ENCODE measurements at regions not wholly inside any gene's neighbourhood (a gene's known extent, or its start where the extent isn't known, plus 50 kb on each side); places are given as distances from the start of the nearest gene placed in this dataset.
"Not testable (repeated sequence)": the region's sequence is repeated elsewhere in the genome, so short reads cannot be mapped to it uniquely, and the experiment has no call there.

- not testable (repeated sequence) for H3K4me3 ChIP-seq (ENCODE audit: low read depth, low read length); H2AFZ ChIP-seq (ENCODE audit: insufficient read depth, low read length, poor library complexity); H4K12ac ChIP-seq (ENCODE audit: low read depth, low read length); H3K27ac ChIP-seq (ENCODE audit: low read depth, low read length); H3K27me3 ChIP-seq (ENCODE audit: insufficient read depth, low read length); H3K79me1 ChIP-seq (ENCODE audit: low read length); H2BK5ac ChIP-seq (ENCODE audit: low read depth, low read length, poor library complexity); DNase-seq; H3K23ac ChIP-seq (ENCODE audit: low read length); H3K79me2 ChIP-seq (ENCODE audit: control insufficient read depth, insufficient read depth, low read length, poor library complexity); H3K4me1 ChIP-seq (ENCODE audit: control insufficient read depth in 1 of 2, insufficient read depth in 2 of 2, low read length in 2 of 2); H2AK5ac ChIP-seq (ENCODE audit: low read length); H3K9ac ChIP-seq (ENCODE audit: low read length); H3K18ac ChIP-seq (ENCODE audit: low read length); H3K9me3 ChIP-seq (ENCODE audit: insufficient read depth, low read depth, low read length); H3K14ac ChIP-seq (ENCODE audit: low read length); H4K8ac ChIP-seq (ENCODE audit: low read depth, low read length); H3K36me3 ChIP-seq (ENCODE audit: control insufficient read depth in 1 of 2, insufficient read depth in 2 of 2, low read length in 2 of 2); H2BK120ac ChIP-seq (ENCODE audit: insufficient read depth, low read length, poor library complexity); H2BK12ac ChIP-seq (ENCODE audit: low read length); H3K4ac ChIP-seq (ENCODE audit: low read depth, low read length); H3K4me2 ChIP-seq (ENCODE audit: low read length); H4K91ac ChIP-seq (ENCODE audit: low read depth, low read length)
- WGBS (ENCODE audit: extremely low coverage, insufficient coverage, insufficient read length): no CpG with 5 or more reads among the region's 3 CpGs
Observed at GRCh38 chr17:14532242-14532641, 231.4 kb downstream of the HS3ST3B1 start.

GRCh38 chr17:14525551-14526455, 224.9 kb downstream of the HS3ST3B1 start:
- no peak overlapping the region for H2BK120ac ChIP-seq (ENCODE audit: insufficient read depth, low read length, poor library complexity)
- WGBS (ENCODE audit: extremely low coverage, insufficient coverage, insufficient read length): no CpG with 5 or more reads among the region's 5 CpGs
- H2AFZ ChIP-seq (ENCODE audit: insufficient read depth, low read length, poor library complexity): no peak overlapping the region
- H2BK5ac ChIP-seq (ENCODE audit: low read depth, low read length, poor library complexity): no peak overlapping the region
- H3K79me1 ChIP-seq (ENCODE audit: low read length): no peaks in the 10 kb centered on the region
- H3K27me3 ChIP-seq (ENCODE audit: insufficient read depth, low read length): no peaks in the 10 kb centered on the region
- H3K9me3 ChIP-seq (ENCODE audit: insufficient read depth, low read depth, low read length): no peaks in the 10 kb centered on the region
- H3K79me2 ChIP-seq (ENCODE audit: control insufficient read depth, insufficient read depth, low read length, poor library complexity): no peaks in the 10 kb centered on the region
- no peak overlapping the region for H3K4me3 ChIP-seq (ENCODE audit: low read depth, low read length)
- H3K4ac ChIP-seq (ENCODE audit: low read depth, low read length): no peak overlapping the region
- no peak overlapping the region for H4K91ac ChIP-seq (ENCODE audit: low read depth, low read length)
- H3K23ac ChIP-seq (ENCODE audit: low read length): no peak overlapping the region
- H3K4me2 ChIP-seq (ENCODE audit: low read length): no peak overlapping the region
- H2AK5ac ChIP-seq (ENCODE audit: low read length): no peak overlapping the region
- H3K4me1 ChIP-seq (ENCODE audit: control insufficient read depth in 1 of 2, insufficient read depth in 2 of 2, low read length in 2 of 2): no peaks in the 10 kb centered on the region
- H3K36me3 ChIP-seq (ENCODE audit: control insufficient read depth in 1 of 2, insufficient read depth in 2 of 2, low read length in 2 of 2): no peaks in the 10 kb centered on the region
- no peak overlapping the region for H4K8ac ChIP-seq (ENCODE audit: low read depth, low read length)
- no peak overlapping the region for H2BK12ac ChIP-seq (ENCODE audit: low read length)
- H3K27ac ChIP-seq (ENCODE audit: low read depth, low read length): no peak overlapping the region
- H3K9ac ChIP-seq (ENCODE audit: low read length): no peak overlapping the region
- H4K12ac ChIP-seq (ENCODE audit: low read depth, low read length): no peak overlapping the region
- H3K14ac ChIP-seq (ENCODE audit: low read length): no peak overlapping the region
- DNase-seq: peak in 1 of 2 donors; percentile 50
- H3K18ac ChIP-seq (ENCODE audit: low read length): no peak overlapping the region

DNA sequence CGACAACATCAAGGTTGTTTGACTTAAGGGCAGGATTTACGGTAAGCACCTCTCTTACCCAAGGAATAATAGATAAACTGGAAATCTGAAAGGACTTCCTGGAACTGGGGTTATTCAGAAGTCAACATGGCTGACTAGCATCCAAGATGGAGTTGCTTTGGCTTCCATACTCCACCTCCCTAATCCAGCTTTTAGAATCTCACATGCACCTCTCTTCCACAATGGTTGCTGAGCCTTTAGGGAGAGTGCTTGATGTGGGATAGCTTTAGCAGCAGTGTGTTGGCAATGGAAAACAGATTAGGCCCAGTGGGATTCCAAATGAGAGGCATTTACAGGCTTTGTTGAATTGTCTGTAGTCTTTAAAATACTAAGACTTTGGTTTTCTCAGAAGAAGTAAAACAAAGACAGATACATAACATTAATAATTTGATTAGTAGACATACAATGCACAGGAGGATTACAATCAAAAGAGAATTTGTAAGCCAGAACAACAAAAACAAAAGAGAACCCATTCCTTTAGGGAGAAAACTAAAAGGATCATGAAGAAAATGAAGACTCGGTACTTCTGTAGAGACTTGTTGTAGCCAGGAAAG, 222.0 kb downstream of the HS3ST3B1 start:
- no peak overlapping the region for H2BK12ac ChIP-seq (ENCODE audit: low read length)
- WGBS (ENCODE audit: extremely low coverage, insufficient coverage, insufficient read length): no CpG with 5 or more reads among the region's 3 CpGs
- no peak for DNase-seq
- H3K27me3 ChIP-seq (ENCODE audit: insufficient read depth, low read length): no peaks in the 10 kb centered on the region
- H3K4me1 ChIP-seq (ENCODE audit: control insufficient read depth in 1 of 2, insufficient read depth in 2 of 2, low read length in 2 of 2): no peaks in the 10 kb centered on the region
- H3K27ac ChIP-seq (ENCODE audit: low read depth, low read length): no peak overlapping the region
- H3K9ac ChIP-seq (ENCODE audit: low read length): no peak overlapping the region
- no peak overlapping the region for H3K4ac ChIP-seq (ENCODE audit: low read depth, low read length)
- no peaks in the 10 kb centered on the region for H3K79me1 ChIP-seq (ENCODE audit: low read length)
- H3K9me3 ChIP-seq (ENCODE audit: insufficient read depth, low read depth, low read length): no peaks in the 10 kb centered on the region
- H2BK120ac ChIP-seq (ENCODE audit: insufficient read depth, low read length, poor library complexity): no peak overlapping the region
- no peaks in the 10 kb centered on the region for H3K36me3 ChIP-seq (ENCODE audit: control insufficient read depth in 1 of 2, insufficient read depth in 2 of 2, low read length in 2 of 2)
- no peak overlapping the region for H3K14ac ChIP-seq (ENCODE audit: low read length)
- no peak overlapping the region for H4K91ac ChIP-seq (ENCODE audit: low read depth, low read length)
- no peak overlapping the region for H4K8ac ChIP-seq (ENCODE audit: low read depth, low read length)
- H2AFZ ChIP-seq (ENCODE audit: insufficient read depth, low read length, poor library complexity): no peak overlapping the region
- no peak overlapping the region for H3K4me3 ChIP-seq (ENCODE audit: low read depth, low read length)
- no peak overlapping the region for H3K4me2 ChIP-seq (ENCODE audit: low read length)
- no peak overlapping the region for H3K23ac ChIP-seq (ENCODE audit: low read length)
- H3K18ac ChIP-seq (ENCODE audit: low read length): no peak overlapping the region
- no peaks in the 10 kb centered on the region for H3K79me2 ChIP-seq (ENCODE audit: control insufficient read depth, insufficient read depth, low read length, poor library complexity)
- H4K12ac ChIP-seq (ENCODE audit: low read depth, low read length): no peak overlapping the region
- no peak overlapping the region for H2AK5ac ChIP-seq (ENCODE audit: low read length)
- no peak overlapping the region for H2BK5ac ChIP-seq (ENCODE audit: low read depth, low read length, poor library complexity)

- not testable (repeated sequence) for H3K9ac ChIP-seq (ENCODE audit: low read length); H3K27ac ChIP-seq (ENCODE audit: low read depth, low read length); H2BK5ac ChIP-seq (ENCODE audit: low read depth, low read length, poor library complexity); H3K9me3 ChIP-seq (ENCODE audit: insufficient read depth, low read depth, low read length); H3K4me1 ChIP-seq (ENCODE audit: control insufficient read depth in 1 of 2, insufficient read depth in 2 of 2, low read length in 2 of 2); H4K8ac ChIP-seq (ENCODE audit: low read depth, low read length); H3K23ac ChIP-seq (ENCODE audit: low read length); H4K91ac ChIP-seq (ENCODE audit: low read depth, low read length); H2AK5ac ChIP-seq (ENCODE audit: low read length); H2BK12ac ChIP-seq (ENCODE audit: low read length); H3K27me3 ChIP-seq (ENCODE audit: insufficient read depth, low read length); H2AFZ ChIP-seq (ENCODE audit: insufficient read depth, low read length, poor library complexity); H3K79me1 ChIP-seq (ENCODE audit: low read length); H3K18ac ChIP-seq (ENCODE audit: low read length); H3K4me2 ChIP-seq (ENCODE audit: low read length); H3K4ac ChIP-seq (ENCODE audit: low read depth, low read length); H3K36me3 ChIP-seq (ENCODE audit: control insufficient read depth in 1 of 2, insufficient read depth in 2 of 2, low read length in 2 of 2); H3K14ac ChIP-seq (ENCODE audit: low read length); H2BK120ac ChIP-seq (ENCODE audit: insufficient read depth, low read length, poor library complexity); H3K79me2 ChIP-seq (ENCODE audit: control insufficient read depth, insufficient read depth, low read length, poor library complexity); H4K12ac ChIP-seq (ENCODE audit: low read depth, low read length); H3K4me3 ChIP-seq (ENCODE audit: low read depth, low read length)
- DNase-seq: peak in 1 of 2 donors; percentile 51
- no CpG with 5 or more reads among the region's 3 CpGs for WGBS (ENCODE audit: extremely low coverage, insufficient coverage, insufficient read length)
Observed at GRCh38 chr17:14518919-14519318, 218.0 kb downstream of the HS3ST3B1 start.
